NOMO-1 (cell line): ENCODE measurements at regions not wholly inside any gene's neighbourhood (a gene's known extent, or its start where the extent isn't known, plus 50 kb on each side); places are given as distances from the start of the nearest gene placed in this dataset.
"Not testable (repeated sequence)": the region's sequence is repeated elsewhere in the genome, so short reads cannot be mapped to it uniquely, and the experiment has no call there.

ENCODE experiments used
- DNase-seq, 2 experiments: peaks; one replicate each; lab custom pipeline; 2025; ENCODE audit not compliant: unreplicated experiment in 2 of 2; lab: John Stamatoyannopoulos, UW

GRCh38 chr3:40878464-40878905 lies 320.8 kb upstream of the CTNNB1 start:
- DNase-seq, result no peak

GRCh38 chr3:40885430-40885829 lies 313.9 kb upstream of the CTNNB1 start:
- DNase-seq, result no peak

GRCh38 chr3:40886660-40887425 lies 312.5 kb upstream of the CTNNB1 start:
- DNase-seq, result no peak

- DNase-seq, result no peak
Measured at GRCh38 chr3:40891186-40891585, 308.1 kb upstream of the CTNNB1 start.

- peak; percentile 54 to 74 for DNase-seq
Measured at GRCh38 chr3:40895109-40895508, 304.2 kb upstream of the CTNNB1 start.

GRCh38 chr3:40899286-40899712 lies 300.0 kb upstream of the CTNNB1 start:
- DNase-seq, result no peak

GRCh38 chr3:40901298-40901697 lies 298.0 kb upstream of the CTNNB1 start:
- DNase-seq, result no peak

GRCh38 chr3:40901796-40902195 lies 297.5 kb upstream of the CTNNB1 start:
- no peak for DNase-seq

GRCh38 chr3:40907907-40908465 lies 291.3 kb upstream of the CTNNB1 start:
- not testable (repeated sequence) for DNase-seq

- DNase-seq, result no peak
Measured at GRCh38 chr3:40908612-40909011, 290.7 kb upstream of the CTNNB1 start.

- DNase-seq, result no peak
Measured at GRCh38 chr3:40911264-40911663, 288.0 kb upstream of the CTNNB1 start.

GRCh38 chr3:40911928-40912327 lies 287.4 kb upstream of the CTNNB1 start:
- DNase-seq, result no peak

- no peak for DNase-seq
Measured at GRCh38 chr3:40912461-40912860, 286.8 kb upstream of the CTNNB1 start.

GRCh38 chr3:40913192-40913591 lies 286.1 kb upstream of the CTNNB1 start:
- DNase-seq, result no peak

GRCh38 chr3:40913641-40914040 lies 285.7 kb upstream of the CTNNB1 start:
- DNase-seq, result no peak

GRCh38 chr3:40914475-40914874 lies 284.8 kb upstream of the CTNNB1 start:
- no peak for DNase-seq

- DNase-seq, result no peak
Measured at GRCh38 chr3:40915346-40915865, 283.9 kb upstream of the CTNNB1 start.

- peak in 1 of 2 experiments; percentile 19 for DNase-seq
Measured at GRCh38 chr3:40920041-40920440, 279.3 kb upstream of the CTNNB1 start.

GRCh38 chr3:40921251-40921650 lies 278.1 kb upstream of the CTNNB1 start:
- DNase-seq, result no peak

GRCh38 chr3:40923143-40923542 lies 276.2 kb upstream of the CTNNB1 start:
- peak; percentile 20 to 68 for DNase-seq

GRCh38 chr3:40923651-40924050 lies 275.7 kb upstream of the CTNNB1 start:
- DNase-seq, result no peak

- DNase-seq, result no peak
Measured at GRCh38 chr3:40924559-40925141, 274.7 kb upstream of the CTNNB1 start.
